H1 (cell line): ENCODE measurements at regions not wholly inside any gene's neighbourhood (a gene's known extent, or its start where the extent isn't known, plus 50 kb on each side); places are given as distances from the start of the nearest gene placed in this dataset.

ENCODE experiments used
- ATF3 ChIP-seq: IDR thresholded peaks from 2 replicates; pipeline ENCODE4 v1.6.1; 2011; ENCODE audit warnings: low read depth, mild to moderate bottlenecking, low read length; ENCODE audit not compliant: insufficient read depth
- CTCF ChIP-seq, 3 experiments: IDR thresholded peaks; 1 replicate in 2 of 3; 2 replicates in 1 of 3; pipeline versions ENCODE4 v1.5.1 to v1.6.1; 2011; ENCODE audit warnings: low read length in 3 of 3, mild to moderate bottlenecking in 3 of 3, inconsistent platforms in 2 of 3, low read depth in 1 of 3, moderate library complexity in 1 of 3; ENCODE audit not compliant: insufficient read depth in 1 of 3; ENCODE audit errors: control extremely low read depth in 1 of 3
- GABPA ChIP-seq: IDR thresholded peaks from 2 replicates; pipeline ENCODE4 v1.6.1; 2011; ENCODE audit warnings: mild to moderate bottlenecking, low read length, moderate library complexity, borderline replicate concordance; ENCODE audit not compliant: insufficient read depth
- KDM5A ChIP-seq: fragments of 200-600 bp; IDR thresholded peaks from 2 replicates; pipeline ENCODE4 v1.7.1; 2012; ENCODE audit warnings: mild to moderate bottlenecking, low read length, inconsistent platforms, mixed read lengths
- MAX ChIP-seq: IDR thresholded peaks from 2 replicates; pipeline ENCODE4 v1.6.1; 2012; ENCODE audit warnings: inconsistent platforms
- POLR2A ChIP-seq, 2 experiments: IDR thresholded peaks; 1 replicate in 1 of 2; 2 replicates in 1 of 2; pipeline ENCODE4 v1.6.1; 2011; ENCODE audit warnings: low read depth in 2 of 2, low read length in 2 of 2, mild to moderate bottlenecking in 2 of 2; ENCODE audit errors: control extremely low read depth in 1 of 2
- POU5F1 ChIP-seq: IDR thresholded peaks from 2 replicates; pipeline ENCODE4 v1.6.1; 2011; ENCODE audit warnings: low read depth, mild to moderate bottlenecking, low read length, moderate library complexity
- SIN3A ChIP-seq, 2 experiments: IDR thresholded peaks in 1 of 2; conservative IDR thresholded peaks in 1 of 2; 2 replicates each; pipeline ENCODE4 v1.6.1; 2011 to 2012; ENCODE audit warnings: low read length in 2 of 2, improper control_type of control experiment in 1 of 2, low read depth in 1 of 2, mild to moderate bottlenecking in 1 of 2
- SIX5 ChIP-seq: IDR thresholded peaks from 2 replicates; pipeline ENCODE4 v1.6.1; 2011; ENCODE audit warnings: mild to moderate bottlenecking, low read depth, low read length

DNA sequence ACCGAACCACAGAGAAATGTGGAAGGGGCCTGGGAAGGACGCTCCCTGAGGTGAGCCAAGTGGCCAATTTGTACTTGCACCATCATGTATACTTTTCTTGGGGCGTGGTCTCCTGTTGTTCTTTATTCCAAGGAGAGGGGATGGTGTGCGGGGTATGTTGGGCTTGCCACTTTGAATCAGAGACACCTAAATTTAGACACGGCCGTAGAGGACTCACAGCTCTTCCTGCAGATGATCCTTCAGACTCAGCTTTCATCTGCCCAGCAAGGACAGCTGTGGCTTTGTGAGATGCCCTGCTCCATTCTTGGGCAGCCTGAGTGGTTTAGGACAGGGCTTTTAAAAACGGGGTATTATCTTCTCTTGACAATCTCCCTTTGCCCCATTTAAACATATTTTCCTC is 473.2 kb downstream of the REEP3 start:
- no peak for TF ChIP-seq SIX5
- TF ChIP-seq MAX = no peak
- TF ChIP-seq CTCF (IDR thresholded peaks at IDR 0.05; ENCODE audit: control extremely low read depth in 1 of 3, insufficient read depth in 1 of 3, low read depth in 1 of 3, low read length in 3 of 3) = no peak
- TF ChIP-seq GABPA = no peak
- TF ChIP-seq SIN3A (conservative IDR thresholded peaks at IDR 0.05 in 1 of 2, IDR thresholded peaks at IDR 0.05 in 1 of 2; ENCODE audit: low read depth in 1 of 2, low read length in 2 of 2) = no peak
- no peak for TF ChIP-seq POLR2A (IDR thresholded peaks at IDR 0.05; ENCODE audit: control extremely low read depth in 1 of 2, low read depth in 2 of 2, low read length in 2 of 2)
- TF ChIP-seq ATF3 = no peak
- no peak for TF ChIP-seq KDM5A
- no peak for TF ChIP-seq POU5F1
